Activated B cell treated with CpG ODN at 0.5 μM for 24 hours (primary cell): ENCODE measurements at regions not wholly inside any gene's neighbourhood (a gene's known extent, or its start where the extent isn't known, plus 50 kb on each side); places are given as distances from the start of the nearest gene placed in this dataset.

ENCODE experiments used
- ATAC-seq: fragments of 200-7000 bp; cut with Tn5 transposase; one replicate; pipeline ENCODE4 v1.10.0; 2021; ENCODE audit warnings: low read depth, mild to moderate bottlenecking, moderate library complexity
- CTCF ChIA-PET: fragments of 350-600 bp; sonication (Branson Sonifier 250); formaldehyde crosslinking; loops from one replicate; lab custom pipeline; 2021; ENCODE audit warnings: antibody characterized with exemption; lab: Charles Lee
- POLR2A ChIA-PET: fragments of 350-600 bp; sonication (Branson Sonifier 250); formaldehyde crosslinking; loops from one replicate; lab custom pipeline; 2021; ENCODE audit warnings: antibody characterized with exemption; lab: Charles Lee
- DNase-seq: peaks from one replicate; pipeline ENCODE4 v3.0.0; 2022
- H3K27ac Mint-ChIP-seq: one replicate; pipeline ENCODE4 v1.8.0; 2020; ENCODE audit warnings: mixed read lengths
- H3K27me3 Mint-ChIP-seq: one replicate; pipeline ENCODE4 v1.8.0; 2021; ENCODE audit warnings: mixed read lengths
- H3K36me3 Mint-ChIP-seq: one replicate; pipeline ENCODE4 v1.8.0; 2021; ENCODE audit warnings: low read depth, mixed read lengths
- H3K4me1 Mint-ChIP-seq: one replicate; pipeline ENCODE4 v1.8.0; 2021; ENCODE audit warnings: mixed read lengths
- H3K4me3 Mint-ChIP-seq: one replicate; pipeline ENCODE4 v1.8.0; 2020; ENCODE audit warnings: mild to moderate bottlenecking, mixed read lengths
- H3K9me3 Mint-ChIP-seq: one replicate; pipeline ENCODE4 v1.8.0; 2020; ENCODE audit warnings: mixed read lengths
- CTCF ChIP-seq: fragments of 200-600 bp; IDR thresholded peaks from one replicate; pipeline ENCODE4 v1.8.0; 2022; ENCODE audit warnings: antibody characterized with exemption, mild to moderate bottlenecking
- intact Hi-C: fragments of 100-400 bp; cut with micrococcal nuclease; formaldehyde crosslinking; loops from one replicate; pipeline ENCODE4 v1.15.1; 2024

DNA sequence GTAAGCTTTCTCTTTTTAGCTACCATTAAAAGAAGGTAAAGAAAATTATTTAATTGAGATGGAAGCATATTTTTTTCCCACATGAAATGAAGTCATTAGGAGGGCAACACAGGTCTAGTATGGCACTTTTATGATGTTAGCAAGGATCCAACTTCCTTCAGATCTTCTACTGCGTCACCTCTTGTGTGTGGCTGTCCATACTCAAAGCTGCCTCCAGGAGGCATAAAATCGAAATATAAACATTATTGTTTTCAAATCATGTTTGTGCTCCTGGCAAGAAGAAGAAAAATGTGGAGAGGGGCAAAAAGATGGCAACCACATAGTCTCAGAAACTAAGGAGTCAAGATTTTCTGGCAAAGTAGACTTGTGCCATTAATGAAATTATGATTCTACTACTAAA is 791.7 kb upstream of the EPHA6 start:
- H3K9me3 Mint-ChIP-seq = no peaks in the 10 kb centered on the region
- H3K36me3 Mint-ChIP-seq = no peaks in the 10 kb centered on the region
- H3K27me3 Mint-ChIP-seq = no peaks in the 10 kb centered on the region
- ChIA-PET CTCF (no interaction called here), POLR2A (no interaction called here)
- intact Hi-C loops = no loop called here
- TF ChIP-seq CTCF = no peak
- H3K4me1 Mint-ChIP-seq = no peaks in the 10 kb centered on the region
- no peak for DNase-seq
- H3K27ac Mint-ChIP-seq = no peak overlapping the region
- no peak overlapping the region for H3K4me3 Mint-ChIP-seq
- no peak for ATAC-seq

DNA sequence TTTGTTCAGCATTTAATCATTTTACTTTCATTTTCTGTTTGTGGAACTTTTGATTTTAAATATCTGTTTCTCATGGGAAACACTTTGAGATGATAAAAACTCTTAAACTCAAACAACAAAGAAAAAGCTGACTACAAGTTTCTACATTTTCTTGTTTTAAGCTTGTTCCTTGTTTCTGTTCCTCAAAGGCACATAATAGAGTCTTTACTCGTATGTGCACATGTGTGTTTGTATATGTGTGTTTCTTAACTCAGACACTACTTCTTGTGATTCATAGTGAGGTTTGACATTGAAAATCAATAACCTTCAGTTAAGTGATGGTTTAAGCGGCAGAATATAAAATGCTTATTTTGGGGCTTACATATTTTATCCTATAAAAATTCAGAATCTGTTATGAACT is 786.7 kb upstream of the EPHA6 start:
- Mint-ChIP-seq H3K36me3 (no peaks in the 10 kb centered on the region), H3K27me3 (no peaks in the 10 kb centered on the region), H3K4me3 (no peak overlapping the region), H3K9me3 (no peaks in the 10 kb centered on the region), H3K4me1 (no peaks in the 10 kb centered on the region), H3K27ac (no peak overlapping the region)
- ChIA-PET CTCF (no interaction called here), POLR2A (no interaction called here)
- DNase-seq (no peak), ATAC-seq (no peak)
- intact Hi-C loops = no loop called here
- TF ChIP-seq CTCF = no peak

GRCh38 chr3:96039632-96040031 is 774.8 kb upstream of the EPHA6 start:
- POLR2A ChIA-PET = no interaction called here
- no peak for TF ChIP-seq CTCF
- CTCF ChIA-PET = no interaction called here
- H3K4me3 Mint-ChIP-seq = no peak overlapping the region
- ATAC-seq (no peak), DNase-seq (no peak)
- H3K4me1 Mint-ChIP-seq = no peaks in the 10 kb centered on the region
- H3K27me3 Mint-ChIP-seq = no peaks in the 10 kb centered on the region
- intact Hi-C loops = no loop called here
- no peak overlapping the region for H3K27ac Mint-ChIP-seq
- H3K36me3 Mint-ChIP-seq = no peaks in the 10 kb centered on the region
- H3K9me3 Mint-ChIP-seq = peaks cover 4% of the 10 kb centered on the region

DNA sequence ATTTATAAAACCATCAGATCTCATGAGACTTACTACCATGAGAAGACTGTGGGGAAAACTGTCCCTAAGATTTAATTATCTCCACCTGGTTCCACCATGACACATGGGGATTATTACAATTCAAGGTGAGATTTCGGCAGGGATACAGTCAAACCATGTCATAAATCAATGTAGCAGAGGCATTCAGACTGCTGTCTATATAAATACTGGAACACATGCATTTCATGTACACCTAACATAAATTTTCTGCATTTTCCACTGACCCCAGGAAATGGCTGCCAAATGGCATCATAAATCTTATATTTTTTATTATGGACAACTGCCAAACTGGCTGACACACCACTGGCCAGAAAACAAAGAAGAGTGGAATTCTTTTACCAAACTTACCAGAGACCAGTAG is 755.1 kb upstream of the EPHA6 start:
- ChIA-PET CTCF (no interaction called here), POLR2A (no interaction called here)
- intact Hi-C loops = no loop called here
- H3K4me1 Mint-ChIP-seq = no peaks in the 10 kb centered on the region
- no peak overlapping the region for H3K4me3 Mint-ChIP-seq
- H3K27me3 Mint-ChIP-seq = no peaks in the 10 kb centered on the region
- ATAC-seq (no peak), DNase-seq (no peak)
- TF ChIP-seq CTCF = no peak
- H3K9me3 Mint-ChIP-seq = peaks cover 2% of the 10 kb centered on the region
- H3K27ac Mint-ChIP-seq = no peak overlapping the region
- H3K36me3 Mint-ChIP-seq = no peaks in the 10 kb centered on the region

GRCh38 chr3:96069065-96069464 is 745.3 kb upstream of the EPHA6 start:
- POLR2A ChIA-PET = no interaction called here
- CTCF ChIA-PET = no interaction called here

More at GRCh38 chr3:96069065-96069464, 745.3 kb upstream of the EPHA6 start:
- H3K27me3 Mint-ChIP-seq = no peaks in the 10 kb centered on the region
- no peak overlapping the region for H3K4me3 Mint-ChIP-seq
- peaks cover 4% of the 10 kb centered on the region for H3K9me3 Mint-ChIP-seq
- ATAC-seq = no peak
- H3K4me1 Mint-ChIP-seq = no peaks in the 10 kb centered on the region
- intact Hi-C loops = no loop called here
- no peaks in the 10 kb centered on the region for H3K36me3 Mint-ChIP-seq
- no peak for TF ChIP-seq CTCF
- DNase-seq = no peak
- no peak overlapping the region for H3K27ac Mint-ChIP-seq
